HG03439 (cell line): ENCODE measurements at regions not wholly inside any gene's neighbourhood (a gene's known extent, or its start where the extent isn't known, plus 50 kb on each side); places are given as distances from the start of the nearest gene placed in this dataset.
"Not testable (repeated sequence)": the region's sequence is repeated elsewhere in the genome, so short reads cannot be mapped to it uniquely, and the experiment has no call there.

Source experiments
- ATAC-seq: cut with Tn5 transposase; IDR thresholded peaks from one replicate; pipeline ENCODE4 v1.9.1; 2021; ENCODE audit warnings: mild to moderate bottlenecking, moderate library complexity; ENCODE audit not compliant: unreplicated experiment

DNA sequence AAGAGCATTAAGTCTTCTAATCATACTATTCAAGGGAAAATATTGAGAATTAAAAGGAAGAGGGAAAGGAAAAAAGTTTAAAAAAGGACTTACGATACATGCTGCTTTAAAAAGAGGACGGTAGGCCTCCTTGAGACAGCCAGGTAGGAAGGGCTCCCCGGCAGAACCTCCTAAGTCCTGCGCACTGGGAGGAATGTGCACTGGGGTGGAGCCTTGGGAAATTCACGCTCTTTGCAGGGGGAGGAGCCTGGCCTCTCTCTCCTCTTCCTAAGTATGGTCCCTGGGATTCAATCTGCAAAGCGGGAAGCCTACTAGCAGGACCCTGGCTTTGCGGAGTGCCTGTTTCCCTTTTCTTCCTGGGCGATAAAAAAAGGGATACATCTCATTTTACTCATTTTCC lies 553.0 kb downstream of the RPS29 start:
- ATAC-seq: no peak

DNA sequence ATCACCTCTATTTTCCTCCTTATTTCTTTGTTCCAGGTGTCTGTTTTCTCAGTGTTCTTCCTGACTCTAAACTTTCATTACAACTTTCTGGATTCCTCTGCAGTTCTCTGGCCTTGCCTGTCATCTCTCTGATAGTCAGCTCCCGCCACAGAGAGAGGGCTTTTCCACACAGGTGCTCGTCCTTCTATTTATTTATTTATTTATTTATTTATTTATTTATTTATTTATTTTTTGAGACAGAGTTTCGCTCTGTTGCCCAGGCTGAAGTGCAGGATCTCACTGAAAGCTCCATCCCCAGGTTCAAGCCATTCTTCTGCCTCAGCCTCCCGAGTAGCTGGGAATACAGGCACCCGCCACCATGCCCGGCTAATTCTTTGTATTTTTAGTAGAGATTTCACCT lies 554.5 kb downstream of the RPS29 start:
- not testable (repeated sequence) for ATAC-seq

DNA sequence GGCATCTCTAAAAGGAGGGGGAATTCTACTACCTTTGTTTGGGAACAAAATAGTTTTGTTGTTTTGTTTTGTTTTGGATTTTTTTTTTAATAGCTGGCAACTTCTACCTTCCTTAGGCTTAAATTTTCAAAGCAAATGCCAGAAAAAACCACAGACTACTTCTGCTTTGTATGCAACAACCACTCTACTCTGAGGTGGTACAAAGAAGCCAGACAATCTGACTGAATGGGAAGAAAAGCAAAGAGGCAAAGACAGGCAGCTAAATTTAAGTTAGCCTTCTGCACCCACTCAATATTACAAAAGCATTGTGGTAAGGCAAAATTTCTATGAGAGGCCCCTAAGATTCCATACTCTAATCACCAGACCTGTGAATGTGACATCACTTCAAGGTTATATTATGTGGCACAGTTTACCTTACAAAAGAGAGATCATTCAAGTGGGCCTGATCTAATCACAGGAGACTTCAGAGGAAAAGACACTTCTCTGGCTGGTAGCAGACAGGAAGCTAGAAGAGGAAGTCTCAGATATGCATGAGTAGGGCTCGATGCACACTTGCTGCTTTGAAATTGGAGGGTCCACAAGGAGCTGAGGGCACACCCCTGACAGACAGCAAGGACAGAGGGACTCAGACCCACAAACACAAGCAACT lies 566.6 kb downstream of the RPS29 start:
- no peak for ATAC-seq

DNA sequence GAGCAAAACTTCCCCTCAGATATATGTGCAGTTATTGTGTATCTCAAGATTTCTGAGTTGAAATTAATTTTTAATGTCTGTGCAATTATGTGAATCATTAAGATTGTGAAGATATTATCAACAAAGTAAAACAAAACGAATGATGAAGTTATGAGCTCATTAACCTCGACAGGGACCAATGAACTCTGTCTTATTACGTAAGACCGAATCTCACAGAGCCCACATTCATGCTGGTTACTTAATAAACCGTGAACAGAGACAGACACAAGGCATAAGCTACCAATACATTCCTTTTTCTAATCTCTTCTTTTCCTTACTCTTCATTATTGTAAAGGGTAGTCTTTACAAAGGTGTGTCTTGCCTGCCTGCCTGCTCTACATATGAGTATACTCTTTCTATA lies 568.7 kb downstream of the RPS29 start:
- no peak for ATAC-seq

DNA sequence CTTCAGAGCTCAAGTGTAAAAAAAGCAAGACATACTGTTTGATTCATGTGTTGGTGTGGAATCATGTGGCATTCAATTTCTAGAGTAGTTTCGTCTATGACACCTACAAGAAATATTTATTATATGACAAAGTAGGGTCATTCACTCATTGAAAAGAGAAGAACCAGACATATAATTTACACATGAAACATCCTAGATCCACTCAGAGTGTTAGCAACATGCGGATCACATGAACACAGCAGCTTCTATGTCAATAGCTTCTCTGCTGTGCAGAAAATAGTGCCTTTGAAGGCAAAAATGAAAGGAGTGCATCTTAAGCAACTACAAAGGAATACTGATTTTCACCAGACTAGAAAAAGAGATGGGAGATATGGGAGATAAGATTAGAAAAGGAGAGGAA lies 569.8 kb downstream of the RPS29 start:
- no peak for ATAC-seq

DNA sequence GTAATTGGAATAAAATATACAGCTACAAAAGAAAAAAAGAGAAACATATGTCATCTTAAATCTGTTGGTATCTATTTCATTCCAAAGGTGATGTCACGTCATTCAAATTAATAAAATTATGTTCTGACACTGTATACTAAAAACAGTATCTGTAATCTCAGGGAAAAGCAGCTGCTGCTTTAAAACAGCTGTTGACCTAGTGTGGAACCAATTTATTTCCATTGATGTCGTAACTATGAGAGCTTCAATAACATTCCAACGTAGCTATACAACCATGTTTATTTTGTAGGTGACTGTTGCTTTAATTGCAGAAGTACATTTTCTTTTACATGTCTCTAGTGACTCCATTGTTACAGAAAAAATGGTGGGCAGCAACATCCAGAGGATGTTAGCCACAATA lies 571.7 kb downstream of the RPS29 start:
- no peak for ATAC-seq

DNA sequence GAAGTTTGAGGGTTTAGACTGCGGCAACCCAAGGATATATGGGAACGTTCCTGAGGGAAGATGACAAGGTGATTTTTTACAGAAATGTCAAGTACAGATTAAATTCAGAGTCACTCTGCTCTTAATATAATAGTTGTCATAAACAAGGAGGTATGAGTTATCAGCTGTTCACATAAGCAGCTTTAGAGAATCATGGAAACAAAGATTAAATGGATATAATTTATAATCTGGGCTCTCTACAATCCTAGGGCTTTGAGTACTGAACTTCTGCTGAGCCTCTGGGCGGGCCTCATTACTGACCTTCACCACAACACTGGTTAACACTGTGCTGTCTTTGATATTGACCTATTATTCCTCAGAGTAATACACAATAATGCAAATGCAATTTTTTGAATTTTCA lies 577.8 kb downstream of the RPS29 start:
- ATAC-seq: no peak

DNA sequence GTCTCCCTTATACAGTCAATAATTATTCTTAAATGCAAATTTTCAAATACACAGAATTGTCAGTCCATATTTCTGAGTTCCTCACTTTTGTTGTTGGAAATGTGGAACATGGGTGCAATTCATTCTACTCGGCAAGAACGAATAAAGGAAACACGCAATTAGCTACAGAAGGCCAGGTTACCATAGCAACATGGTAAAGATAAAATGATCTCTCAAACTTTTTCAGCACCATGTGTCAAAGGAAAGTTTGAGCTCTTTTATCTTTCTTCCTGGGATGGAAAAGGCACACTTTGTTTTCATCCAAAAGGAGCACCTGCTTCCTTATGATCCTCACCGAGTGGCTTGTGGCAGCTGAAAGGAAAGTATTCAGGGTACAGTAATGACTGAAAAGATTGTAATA lies 595.0 kb downstream of the RPS29 start:
- ATAC-seq: no peak

DNA sequence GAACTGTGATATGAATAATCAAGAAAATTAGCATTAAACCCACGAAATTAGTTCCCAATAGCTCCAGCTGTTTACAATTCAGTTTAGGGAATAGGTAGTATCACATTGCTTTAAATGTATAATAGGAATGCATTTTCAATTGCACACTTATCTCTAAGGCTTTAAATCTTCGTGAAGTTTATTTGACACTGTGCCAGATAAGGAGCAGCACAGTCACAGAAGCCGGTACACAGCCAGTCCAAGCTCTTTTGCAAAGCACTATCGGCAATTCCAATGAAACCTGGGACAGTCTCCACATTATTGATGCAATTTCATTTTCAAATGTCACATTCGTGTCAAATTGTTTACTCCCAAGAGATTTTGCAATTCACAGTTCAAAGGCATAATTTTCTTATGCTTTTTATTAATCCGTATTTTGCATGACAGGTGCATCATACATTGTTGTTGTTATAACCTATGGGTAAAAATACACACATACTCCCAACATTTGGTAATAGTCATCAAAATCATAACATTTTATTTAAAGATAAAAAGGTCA lies 602.8 kb downstream of the RPS29 start:
- ATAC-seq: no peak

DNA sequence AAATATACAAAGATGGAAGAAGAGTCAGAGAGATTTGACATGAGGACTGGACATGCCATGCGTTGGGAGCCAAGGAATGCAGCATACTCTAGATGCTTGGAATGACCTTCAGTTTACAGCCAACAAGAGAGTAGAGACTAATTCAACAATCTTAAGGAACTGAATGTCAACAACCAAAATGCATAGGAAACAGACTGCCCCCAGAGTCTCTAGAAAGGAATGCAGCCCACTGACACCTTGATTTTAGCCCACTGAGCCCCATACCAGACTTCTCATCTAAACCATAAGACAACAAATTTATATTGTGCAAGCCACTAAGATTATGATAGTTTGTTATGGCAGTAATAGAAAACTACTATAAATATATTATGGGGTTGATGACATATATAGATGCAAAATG lies 611.2 kb downstream of the RPS29 start:
- ATAC-seq: no peak

DNA sequence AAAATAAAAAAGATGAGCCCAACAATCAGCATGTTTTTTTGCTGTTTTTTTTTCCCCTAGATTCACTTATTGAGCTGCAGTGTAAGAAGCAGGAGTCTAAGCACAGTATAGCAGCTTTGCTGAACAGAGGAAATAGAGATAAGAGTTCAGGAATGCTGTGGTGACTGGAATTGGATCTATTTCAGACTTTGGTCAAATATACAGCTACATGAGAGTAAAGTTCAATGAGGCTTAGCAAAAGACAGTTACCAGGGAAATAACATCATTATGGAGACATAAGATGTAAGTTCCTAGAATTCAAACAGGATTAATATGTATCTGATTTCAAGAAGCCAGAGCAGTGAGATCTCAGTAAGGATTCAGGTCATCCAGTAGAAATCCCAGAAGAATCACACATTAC lies 613.0 kb downstream of the RPS29 start:
- no peak for ATAC-seq

DNA sequence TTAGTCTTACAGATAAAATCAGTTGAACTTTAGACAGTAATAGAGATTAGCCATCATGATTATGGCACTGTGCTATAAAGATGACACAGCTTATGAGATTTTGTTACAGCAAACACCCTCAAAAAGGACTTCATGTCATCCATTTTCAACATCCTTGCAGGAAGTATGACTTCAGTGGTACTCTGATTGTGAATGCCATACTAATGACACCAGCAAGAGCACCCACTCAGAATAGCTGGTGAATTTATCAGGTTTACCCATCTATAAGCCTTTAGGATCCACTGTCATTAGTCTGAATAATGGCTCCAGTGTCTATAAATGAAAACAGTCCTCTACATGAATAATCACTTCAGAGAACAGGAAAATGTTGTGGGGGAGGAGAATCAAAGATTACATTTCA lies 615.2 kb downstream of the RPS29 start:
- ATAC-seq: no peak

DNA sequence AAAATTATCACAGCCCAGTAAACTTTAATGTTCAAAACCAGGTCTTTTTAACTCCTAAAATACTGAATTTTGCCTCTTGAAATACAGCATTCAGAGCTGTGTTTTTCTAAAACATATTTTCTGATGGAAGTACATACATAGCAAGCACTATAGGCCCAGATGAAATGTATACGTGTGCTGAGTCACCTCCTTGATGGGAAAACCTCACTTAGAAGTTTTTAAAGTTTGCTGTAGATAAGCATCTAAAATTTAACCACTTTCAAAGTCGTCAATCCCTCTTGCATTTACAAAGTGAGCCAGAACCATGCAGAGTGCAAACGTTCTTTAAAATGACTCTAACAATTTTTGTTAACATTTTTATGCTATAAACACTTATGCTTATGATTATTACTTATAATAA lies 618.8 kb downstream of the RPS29 start:
- no peak for ATAC-seq

DNA sequence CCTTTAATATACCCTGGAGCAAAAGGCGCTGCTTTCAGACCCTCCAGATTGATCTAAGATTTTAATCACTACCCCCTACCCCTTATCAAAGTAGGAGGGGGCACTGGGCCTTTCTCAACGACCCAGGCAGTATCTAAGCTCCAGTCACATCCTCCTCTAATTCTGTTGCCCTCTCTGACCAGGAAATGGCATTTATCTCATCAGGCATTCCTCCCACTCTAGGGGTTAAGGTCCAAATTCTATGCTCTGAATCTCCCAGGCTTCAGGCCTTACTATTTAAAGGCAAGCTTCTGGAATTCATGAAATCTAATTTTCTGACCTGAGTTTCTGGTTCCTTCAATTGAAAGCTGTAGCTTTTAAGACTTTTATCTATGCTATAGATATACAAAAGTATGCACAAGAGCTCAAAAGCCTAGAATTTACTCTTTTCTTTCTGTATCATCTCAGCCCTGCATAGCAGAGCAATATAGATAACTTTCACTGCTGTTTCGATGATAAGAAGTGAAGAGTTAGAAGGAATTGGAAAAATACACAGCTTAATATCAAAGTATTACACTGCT lies 622.9 kb downstream of the RPS29 start:
- ATAC-seq: no peak

DNA sequence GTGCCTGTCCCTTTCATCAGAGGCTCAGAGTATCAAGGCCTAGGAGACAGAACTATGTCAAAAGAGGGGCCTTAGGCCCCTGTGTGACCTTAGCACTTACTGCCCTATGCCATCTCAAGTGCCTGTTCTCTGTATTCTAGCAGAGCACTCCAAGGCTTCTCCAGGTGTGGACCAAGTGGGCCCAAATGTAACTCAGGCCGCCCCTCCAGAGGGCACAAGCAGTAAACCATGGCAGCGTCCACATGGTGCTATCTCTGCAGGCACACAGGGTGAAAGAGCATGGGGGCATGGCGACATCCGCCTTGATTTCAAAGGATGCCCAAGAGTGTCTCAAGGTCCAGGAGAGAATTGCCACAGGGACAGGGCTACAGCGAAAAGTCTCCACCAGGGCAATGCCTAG lies 628.7 kb downstream of the RPS29 start:
- no peak for ATAC-seq

DNA sequence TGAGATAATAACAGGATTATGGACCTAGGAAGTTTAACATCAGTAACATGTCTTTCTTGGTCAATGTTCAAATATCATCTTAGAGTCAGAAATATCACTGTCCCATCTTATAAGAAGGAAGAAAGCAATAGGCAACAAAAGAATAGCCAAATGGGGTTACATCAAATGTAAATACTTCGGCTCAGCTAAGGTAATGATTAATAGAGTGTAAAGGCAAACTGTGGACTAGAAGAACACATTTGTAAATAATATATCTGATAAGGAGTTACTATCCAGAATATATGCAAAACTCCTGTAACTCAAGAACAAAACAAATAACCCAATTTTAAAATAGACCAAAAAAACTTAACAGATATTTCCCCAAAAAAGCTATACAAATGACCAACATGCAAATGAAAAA lies 630.3 kb downstream of the RPS29 start:
- no peak for ATAC-seq

DNA sequence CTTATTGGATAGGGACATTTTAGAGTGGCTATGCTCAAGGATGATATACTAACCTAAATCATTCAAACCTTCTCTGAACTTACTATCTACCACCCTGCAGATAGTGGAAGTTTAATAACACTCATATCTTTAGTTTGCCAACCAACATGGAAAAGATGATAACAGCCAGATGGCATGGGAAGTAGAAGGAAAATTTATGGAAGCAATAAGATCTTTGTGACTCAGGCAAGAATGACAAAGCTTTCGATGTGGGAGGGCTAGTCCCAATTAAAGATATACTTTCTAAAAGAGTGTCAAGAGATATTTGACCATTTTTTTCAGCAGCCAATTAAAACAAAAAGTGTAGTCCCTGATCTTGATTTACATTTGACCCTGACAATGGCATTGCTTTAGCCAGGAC lies 631.7 kb downstream of the RPS29 start:
- ATAC-seq: no peak

DNA sequence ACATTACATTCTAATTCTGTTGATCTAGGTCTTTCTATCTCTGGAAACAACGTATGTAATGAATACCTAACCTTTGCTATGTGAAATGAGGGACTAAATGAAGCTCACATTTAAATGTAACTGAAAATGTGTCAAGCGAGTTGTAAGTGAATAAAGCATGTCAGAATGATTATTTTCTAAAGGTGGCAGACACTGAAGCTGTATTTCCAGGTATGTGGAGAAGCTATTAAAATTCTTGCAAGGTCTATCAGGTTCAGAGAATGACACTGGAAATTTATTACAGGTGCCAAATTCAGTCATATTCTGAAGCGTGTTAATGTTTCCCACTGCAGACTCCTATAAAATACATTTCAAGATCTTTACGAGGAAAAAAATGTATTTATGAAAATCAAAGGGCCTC lies 641.4 kb downstream of the RPS29 start:
- no peak for ATAC-seq

DNA sequence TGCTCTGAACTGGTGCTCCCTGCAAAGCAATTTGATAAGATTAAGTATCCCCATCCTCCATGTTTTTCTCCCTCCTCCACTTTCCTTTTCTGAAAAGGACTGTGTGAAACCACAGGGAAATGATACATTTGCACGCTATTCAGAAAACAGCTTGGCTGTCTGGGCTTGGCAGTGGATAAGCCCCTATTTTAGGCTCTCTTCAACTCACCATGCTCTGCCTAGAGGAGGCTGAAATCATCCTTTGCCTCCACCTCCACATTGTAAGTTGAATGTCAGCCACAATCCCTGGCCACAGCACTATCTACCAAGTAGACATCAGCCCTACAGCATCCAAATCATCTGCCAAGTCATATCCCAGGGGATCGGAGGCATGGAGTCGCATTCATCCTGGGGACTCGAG lies 642.3 kb downstream of the RPS29 start:
- no peak for ATAC-seq

DNA sequence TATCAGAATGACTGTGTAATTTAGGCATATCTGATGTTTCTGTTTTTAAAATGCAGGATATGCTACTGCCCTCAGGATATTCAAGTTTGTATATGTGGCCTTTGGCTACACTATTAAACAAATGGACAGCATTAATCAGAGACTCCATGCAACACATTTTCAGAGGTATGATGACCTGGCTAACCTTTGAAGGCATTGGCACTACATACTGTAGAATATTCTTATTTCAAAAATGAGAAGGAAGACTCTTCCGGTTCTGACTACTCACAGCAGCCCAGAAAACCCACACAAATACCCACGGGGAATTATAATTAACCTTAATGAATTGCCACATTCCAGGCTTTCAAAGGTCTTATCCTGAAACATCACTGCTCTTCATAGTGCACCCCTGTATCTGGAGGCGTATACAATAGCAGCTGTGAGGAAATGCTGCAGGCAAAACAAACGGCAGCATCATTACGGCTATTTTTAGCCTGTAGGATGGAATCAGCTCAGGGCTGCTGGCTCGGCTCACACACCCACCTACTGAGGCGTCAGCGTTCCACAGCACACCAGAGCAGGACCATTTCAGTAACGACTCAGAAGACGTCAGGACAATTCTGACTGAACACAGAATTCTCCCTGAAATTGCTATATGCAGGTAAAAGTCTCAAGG lies 648.5 kb downstream of the RPS29 start:
- ATAC-seq: no peak

DNA sequence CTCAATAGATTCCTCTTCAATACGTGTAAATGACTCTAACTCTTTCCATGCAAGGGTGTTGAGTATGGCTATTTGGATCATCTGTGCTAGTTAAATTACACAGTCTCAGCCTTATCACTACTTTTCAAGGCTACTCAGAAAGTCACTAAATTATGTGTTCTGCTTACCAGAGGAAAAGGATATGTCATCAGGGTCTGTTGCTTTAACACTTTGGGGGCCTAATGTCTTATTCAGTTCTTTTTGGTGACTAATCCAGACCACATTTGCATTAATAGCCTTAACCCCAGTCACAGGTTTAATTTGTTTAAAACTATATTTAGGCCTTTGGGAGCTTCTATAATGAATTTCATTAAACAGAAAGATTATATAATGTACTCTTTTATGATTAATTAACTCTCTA lies 649.3 kb downstream of the RPS29 start:
- no peak for ATAC-seq

DNA sequence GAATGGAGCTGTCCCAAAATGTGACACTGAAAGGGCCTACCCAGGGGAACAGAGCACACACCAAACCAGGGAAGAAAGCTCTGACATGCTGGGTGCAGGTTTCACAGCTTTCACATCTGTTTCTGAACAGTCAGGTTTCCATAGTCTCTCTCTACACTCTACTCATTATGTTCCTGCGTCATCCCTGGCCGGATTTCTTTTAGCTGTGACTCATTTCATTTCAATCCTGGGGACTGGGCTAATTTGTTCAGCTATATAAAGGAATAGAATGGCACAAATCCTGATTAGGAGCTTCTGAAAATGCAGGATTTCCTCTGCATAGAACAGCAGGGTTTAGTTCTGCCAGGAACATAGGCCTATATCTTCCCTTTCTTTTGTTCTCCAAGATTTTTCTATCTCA lies 649.8 kb downstream of the RPS29 start:
- no peak for ATAC-seq

DNA sequence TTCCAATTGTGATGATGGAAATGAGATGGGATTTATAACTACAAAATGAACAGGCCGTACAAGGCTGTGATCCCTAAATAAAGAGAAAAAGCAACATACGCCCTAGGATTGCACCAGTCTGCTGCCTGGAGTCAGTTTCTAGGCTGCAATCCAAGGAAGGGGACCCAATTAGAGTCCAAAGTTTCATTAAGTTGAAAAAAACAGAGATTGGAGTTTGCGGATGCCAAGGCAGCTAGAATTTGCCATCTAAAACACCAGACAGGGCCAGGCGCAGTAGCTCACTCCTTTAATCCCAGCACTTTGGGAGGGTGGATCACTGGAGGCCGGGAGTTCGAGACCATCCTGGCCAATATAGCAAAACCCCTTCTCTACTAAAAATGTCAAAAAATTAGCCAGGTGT lies 661.0 kb downstream of the RPS29 start:
- ATAC-seq: no peak
